ENCODE measurements at regions not wholly inside any gene's neighbourhood (a gene's known extent, or its start where the extent isn't known, plus 50 kb on each side); places are given as distances from the start of the nearest gene placed in this dataset.
"Not testable (repeated sequence)": the region's sequence is repeated elsewhere in the genome, so short reads cannot be mapped to it uniquely, and the experiment has no call there.

GRCh38 chr2:76163860-76164259 lies 453.1 kb upstream of the GCFC2 start:
- DNase-seq: no peak

- no peak for DNase-seq
Measured at GRCh38 chr2:76160670-76161069, 450.0 kb upstream of the GCFC2 start.

GRCh38 chr2:76159042-76159648 lies 448.4 kb upstream of the GCFC2 start:
- DNase-seq: no peak

- DNase-seq: no peak
Measured at GRCh38 chr2:76157531-76157930, 446.8 kb upstream of the GCFC2 start.

- DNase-seq: no peak
Measured at GRCh38 chr2:76154981-76155380, 444.3 kb upstream of the GCFC2 start.

GRCh38 chr2:76149846-76150245 lies 439.1 kb upstream of the GCFC2 start:
- DNase-seq: no peak

GRCh38 chr2:76139303-76139702 lies 428.6 kb upstream of the GCFC2 start:
- DNase-seq: not testable (repeated sequence)

GRCh38 chr2:76128622-76129021 lies 417.9 kb upstream of the GCFC2 start:
- no peak for DNase-seq

- no peak for DNase-seq
Measured at GRCh38 chr2:76120176-76120575, 409.5 kb upstream of the GCFC2 start.

GRCh38 chr2:76089683-76090082 lies 379.0 kb upstream of the GCFC2 start:
- DNase-seq: no peak

- no peak for DNase-seq
Measured at GRCh38 chr2:76083248-76083647, 372.5 kb upstream of the GCFC2 start.

GRCh38 chr2:76082509-76082908 lies 371.8 kb upstream of the GCFC2 start:
- no peak for DNase-seq

- peak; percentile 7 for DNase-seq
Measured at GRCh38 chr2:76080154-76080553, 369.4 kb upstream of the GCFC2 start.

- no peak for DNase-seq
Measured at GRCh38 chr2:76075126-76075525, 364.4 kb upstream of the GCFC2 start.

GRCh38 chr2:76073992-76074604 lies 363.4 kb upstream of the GCFC2 start:
- DNase-seq: no peak

- DNase-seq: no peak
Measured at GRCh38 chr2:76050196-76050595, 339.5 kb upstream of the GCFC2 start.

GRCh38 chr2:76044701-76045100 lies 334.0 kb upstream of the GCFC2 start:
- DNase-seq: no peak

- no peak for DNase-seq
Measured at GRCh38 chr2:76039505-76039904, 328.8 kb upstream of the GCFC2 start.

- DNase-seq: no peak
Measured at GRCh38 chr2:76027761-76028160, 317.0 kb upstream of the GCFC2 start.

- DNase-seq: no peak
Measured at GRCh38 chr2:76019128-76019527, 308.4 kb upstream of the GCFC2 start.

- DNase-seq: no peak
Measured at GRCh38 chr2:76009484-76009883, 298.8 kb upstream of the GCFC2 start.

GRCh38 chr2:76008001-76008702 lies 297.4 kb upstream of the GCFC2 start:
- peak; percentile 6 for DNase-seq

- DNase-seq: no peak
Measured at GRCh38 chr2:76000425-76000824, 289.7 kb upstream of the GCFC2 start.

- no peak for DNase-seq
Measured at GRCh38 chr2:75998451-75998850, 287.7 kb upstream of the GCFC2 start.

GRCh38 chr2:75994759-75995158 lies 284.0 kb upstream of the GCFC2 start:
- no peak for DNase-seq
